ENCODE measurements at regions not wholly inside any gene's neighbourhood (a gene's known extent, or its start where the extent isn't known, plus 50 kb on each side); places are given as distances from the start of the nearest gene placed in this dataset.

DNA sequence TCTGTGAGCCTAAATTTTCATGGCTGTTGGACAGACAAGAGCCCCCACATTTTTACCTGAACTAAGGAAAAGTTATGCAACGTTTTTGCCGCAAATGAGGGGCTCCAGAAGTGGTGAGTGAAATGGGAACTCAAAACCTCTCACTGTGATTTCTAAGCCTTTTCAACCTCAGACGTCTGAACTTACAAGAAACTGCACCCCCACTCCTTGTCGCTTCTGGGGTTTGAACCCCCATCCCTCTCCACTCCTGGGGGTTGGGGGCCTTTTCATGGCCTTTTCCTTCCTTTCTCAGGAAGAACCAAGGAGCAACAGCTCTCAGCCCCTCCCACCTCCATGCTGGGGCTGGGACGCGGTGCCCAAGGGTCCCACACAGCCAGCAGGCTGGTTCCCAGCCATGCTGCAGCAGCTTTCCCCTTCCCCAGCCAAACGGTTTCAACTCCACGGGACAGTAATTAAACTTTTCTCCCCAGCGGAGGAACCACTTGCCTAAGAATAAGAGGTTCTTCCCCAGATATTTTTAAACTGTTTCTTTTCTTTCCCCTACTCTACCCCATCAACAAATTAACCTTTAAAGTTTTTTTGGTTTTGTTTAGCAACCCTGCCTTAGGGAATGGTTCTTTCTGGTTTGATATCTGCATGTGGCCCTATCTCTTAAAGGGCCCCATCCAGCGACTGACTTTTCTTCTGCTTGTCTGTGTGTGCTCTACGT, 387.6 kb upstream of the CBLB start:
- H3K9ac ChIP-seq (ENCODE audit: low read depth, low read length): no peak overlapping the region
- H3K36me3 ChIP-seq (ENCODE audit: control insufficient read depth, insufficient read depth, low read length): no peaks in the 10 kb centered on the region
- H3K4me3 ChIP-seq (ENCODE audit: low read depth, low read length): no peak overlapping the region
- H3K27me3 ChIP-seq (ENCODE audit: control insufficient read depth, insufficient read depth, low read length): no peaks in the 10 kb centered on the region
- peaks cover 2% of the 10 kb centered on the region for H3K4me1 ChIP-seq (ENCODE audit: control insufficient read depth, insufficient read depth, low read length)
- no peaks in the 10 kb centered on the region for H3K9me3 ChIP-seq (ENCODE audit: control insufficient read depth, insufficient read depth, low read length)

DNA sequence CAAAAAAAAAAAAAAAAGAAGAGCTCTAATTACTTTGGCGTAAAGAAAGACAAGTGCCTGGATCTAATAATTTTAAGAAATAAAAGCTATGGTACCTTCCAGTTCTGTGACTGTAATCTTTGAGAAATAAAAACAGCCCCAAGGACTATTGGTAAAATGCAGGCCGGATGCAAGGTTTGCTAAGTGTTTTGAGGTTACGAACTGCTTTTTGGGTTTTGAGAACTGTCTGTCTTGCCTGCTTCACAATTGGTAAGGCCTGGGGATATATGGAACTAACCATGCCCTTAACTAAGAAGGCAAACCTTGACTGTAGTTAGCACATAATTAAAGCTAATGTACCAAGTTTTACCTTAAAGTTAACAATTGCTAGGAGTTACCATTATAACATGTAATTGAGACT, 388.4 kb upstream of the CBLB start:
- Histone ChIP-seq H3K4me3 (ENCODE audit: low read depth, low read length) (no peak overlapping the region), H3K9me3 (ENCODE audit: control insufficient read depth, insufficient read depth, low read length) (no peaks in the 10 kb centered on the region), H3K4me1 (ENCODE audit: control insufficient read depth, insufficient read depth, low read length) (peaks cover 2% of the 10 kb centered on the region), H3K36me3 (ENCODE audit: control insufficient read depth, insufficient read depth, low read length) (no peaks in the 10 kb centered on the region), H3K27me3 (ENCODE audit: control insufficient read depth, insufficient read depth, low read length) (no peaks in the 10 kb centered on the region), H3K9ac (ENCODE audit: low read depth, low read length) (no peak overlapping the region)

DNA sequence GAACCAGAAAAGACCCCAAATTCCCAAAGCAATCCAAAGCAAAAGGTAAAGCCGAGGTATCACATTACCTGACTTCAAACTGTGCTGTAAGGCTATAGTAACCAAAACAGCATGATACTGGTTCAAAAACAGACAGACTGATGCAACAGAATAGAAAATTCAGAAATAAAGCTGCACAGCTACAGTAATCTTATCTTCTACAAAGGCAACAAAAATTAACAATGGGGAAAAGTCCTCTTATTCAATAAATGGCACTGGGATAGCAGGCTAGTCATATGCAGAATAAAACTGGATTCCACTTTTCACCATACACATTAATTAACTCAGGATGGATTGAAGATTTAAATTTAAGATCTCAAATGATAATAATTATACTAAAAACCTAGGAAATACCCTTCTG, 392.6 kb upstream of the CBLB start:
- Histone ChIP-seq H3K9me3 (ENCODE audit: control insufficient read depth, insufficient read depth, low read length) (no peaks in the 10 kb centered on the region), H3K4me1 (ENCODE audit: control insufficient read depth, insufficient read depth, low read length) (peaks cover 2% of the 10 kb centered on the region), H3K27me3 (ENCODE audit: control insufficient read depth, insufficient read depth, low read length) (no peaks in the 10 kb centered on the region), H3K4me3 (ENCODE audit: low read depth, low read length) (no peak overlapping the region), H3K36me3 (ENCODE audit: control insufficient read depth, insufficient read depth, low read length) (no peaks in the 10 kb centered on the region), H3K9ac (ENCODE audit: low read depth, low read length) (no peak overlapping the region)

DNA sequence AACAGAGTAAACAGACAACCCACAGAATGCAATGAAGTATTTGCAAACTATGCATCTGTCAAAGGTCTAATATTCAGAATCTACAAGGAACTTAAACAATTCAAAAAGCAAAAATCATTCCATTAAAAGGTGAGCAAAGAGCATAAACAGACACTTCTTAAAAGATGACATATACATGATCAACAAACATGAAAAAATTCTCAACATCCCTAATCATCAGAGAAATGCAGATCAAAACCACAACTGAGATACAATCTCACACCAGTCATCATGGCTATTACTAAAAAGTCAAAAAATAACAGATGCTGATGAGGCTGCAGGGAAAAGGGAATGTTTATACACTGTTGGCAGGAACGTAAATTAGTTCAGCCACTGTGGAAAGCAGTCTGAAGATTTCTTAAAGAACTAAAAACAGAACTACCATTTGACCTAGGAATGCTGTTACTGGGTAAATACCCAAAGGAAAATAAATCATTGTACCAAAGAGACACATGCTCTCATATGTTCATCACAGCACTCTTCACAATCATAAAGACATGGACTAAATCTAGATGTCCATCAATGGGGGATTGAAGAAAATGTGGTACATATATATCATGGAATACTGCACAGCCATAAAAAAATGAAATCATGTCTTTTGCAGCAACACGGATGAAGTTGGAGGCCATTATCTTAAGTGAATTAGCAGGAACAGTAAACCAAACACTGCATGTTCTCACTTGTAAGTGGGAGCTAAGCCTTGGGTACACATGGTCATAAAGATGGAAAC, 393.3 kb upstream of the CBLB start:
- Histone ChIP-seq H3K27me3 (ENCODE audit: control insufficient read depth, insufficient read depth, low read length) (no peaks in the 10 kb centered on the region), H3K4me3 (ENCODE audit: low read depth, low read length) (no peak overlapping the region), H3K36me3 (ENCODE audit: control insufficient read depth, insufficient read depth, low read length) (no peaks in the 10 kb centered on the region)

DNA sequence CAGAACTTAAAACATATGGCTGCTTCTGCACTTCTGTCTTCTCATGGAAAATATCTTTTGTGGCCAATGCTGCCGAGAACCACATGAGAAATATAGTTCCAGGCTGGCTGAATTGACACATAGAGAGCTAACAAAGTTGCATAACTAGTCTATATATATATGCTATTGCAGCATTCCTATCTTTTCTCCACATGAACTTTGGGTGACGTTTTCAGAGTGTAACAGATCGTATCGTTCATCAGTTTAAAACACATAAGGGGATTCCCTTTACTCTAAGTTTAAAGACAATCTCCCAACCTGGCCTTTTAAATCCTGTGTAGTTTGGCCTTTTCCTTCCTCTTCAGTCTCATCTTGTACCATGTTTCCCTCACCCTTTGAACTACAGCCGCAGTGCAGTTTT, 394.2 kb upstream of the CBLB start:
- Histone ChIP-seq H3K4me3 (ENCODE audit: low read depth, low read length) (no peak overlapping the region), H3K4me1 (ENCODE audit: control insufficient read depth, insufficient read depth, low read length) (no peaks in the 10 kb centered on the region), H3K9me3 (ENCODE audit: control insufficient read depth, insufficient read depth, low read length) (no peaks in the 10 kb centered on the region), H3K36me3 (ENCODE audit: control insufficient read depth, insufficient read depth, low read length) (no peaks in the 10 kb centered on the region), H3K9ac (ENCODE audit: low read depth, low read length) (no peak overlapping the region), H3K27me3 (ENCODE audit: control insufficient read depth, insufficient read depth, low read length) (no peaks in the 10 kb centered on the region)

More for the DNA sequence above, 393.3 kb upstream of the CBLB start:
- H3K9me3 ChIP-seq (ENCODE audit: control insufficient read depth, insufficient read depth, low read length): no peaks in the 10 kb centered on the region
- H3K9ac ChIP-seq (ENCODE audit: low read depth, low read length): no peak overlapping the region
- H3K4me1 ChIP-seq (ENCODE audit: control insufficient read depth, insufficient read depth, low read length): no peaks in the 10 kb centered on the region

DNA sequence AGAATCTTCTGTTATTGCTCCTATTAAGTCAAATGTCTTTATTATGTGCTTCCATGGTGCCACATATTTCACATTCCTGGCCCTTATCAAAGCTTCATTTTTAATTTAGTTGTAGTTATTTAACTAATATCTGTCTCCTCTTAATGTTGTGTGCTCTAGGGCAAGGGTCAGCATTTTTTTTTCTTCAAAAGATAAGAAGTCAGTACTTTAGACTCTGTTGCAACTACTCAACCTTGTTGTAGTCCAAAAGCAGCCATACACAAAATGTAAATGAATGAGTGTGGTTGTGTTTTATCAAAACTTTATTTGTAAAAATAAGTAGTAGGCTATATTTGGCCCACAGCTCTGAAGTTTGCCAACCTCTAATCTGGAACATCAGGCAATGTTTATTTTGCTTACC, 394.7 kb upstream of the CBLB start:
- Histone ChIP-seq H3K9me3 (ENCODE audit: control insufficient read depth, insufficient read depth, low read length) (no peaks in the 10 kb centered on the region), H3K27me3 (ENCODE audit: control insufficient read depth, insufficient read depth, low read length) (no peaks in the 10 kb centered on the region), H3K36me3 (ENCODE audit: control insufficient read depth, insufficient read depth, low read length) (no peaks in the 10 kb centered on the region), H3K9ac (ENCODE audit: low read depth, low read length) (no peak overlapping the region), H3K4me1 (ENCODE audit: control insufficient read depth, insufficient read depth, low read length) (no peaks in the 10 kb centered on the region), H3K4me3 (ENCODE audit: low read depth, low read length) (no peak overlapping the region)

DNA sequence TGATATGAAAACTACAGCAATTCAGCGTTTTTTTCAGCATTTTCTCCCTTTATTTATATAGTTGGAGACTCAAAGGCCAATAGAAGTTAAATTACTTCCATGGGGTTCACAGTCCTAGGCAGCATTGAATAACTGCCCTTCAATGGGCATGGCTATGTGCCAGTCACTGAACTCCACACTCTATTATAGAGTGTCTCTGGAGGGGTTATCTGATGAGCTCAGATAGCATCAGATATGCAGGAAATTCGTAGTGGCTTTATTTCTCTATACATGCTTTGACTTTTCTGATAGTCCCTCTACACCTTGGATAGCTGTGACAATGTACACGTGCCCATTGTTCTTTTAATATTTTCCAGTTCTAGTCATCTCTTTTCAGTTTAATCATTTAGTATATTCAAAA, 396.9 kb upstream of the CBLB start:
- no peaks in the 10 kb centered on the region for H3K9me3 ChIP-seq (ENCODE audit: control insufficient read depth, insufficient read depth, low read length)
- no peaks in the 10 kb centered on the region for H3K36me3 ChIP-seq (ENCODE audit: control insufficient read depth, insufficient read depth, low read length)
- H3K4me1 ChIP-seq (ENCODE audit: control insufficient read depth, insufficient read depth, low read length): no peaks in the 10 kb centered on the region
- no peak overlapping the region for H3K4me3 ChIP-seq (ENCODE audit: low read depth, low read length)
- H3K27me3 ChIP-seq (ENCODE audit: control insufficient read depth, insufficient read depth, low read length): no peaks in the 10 kb centered on the region
- H3K9ac ChIP-seq (ENCODE audit: low read depth, low read length): no peak overlapping the region

DNA sequence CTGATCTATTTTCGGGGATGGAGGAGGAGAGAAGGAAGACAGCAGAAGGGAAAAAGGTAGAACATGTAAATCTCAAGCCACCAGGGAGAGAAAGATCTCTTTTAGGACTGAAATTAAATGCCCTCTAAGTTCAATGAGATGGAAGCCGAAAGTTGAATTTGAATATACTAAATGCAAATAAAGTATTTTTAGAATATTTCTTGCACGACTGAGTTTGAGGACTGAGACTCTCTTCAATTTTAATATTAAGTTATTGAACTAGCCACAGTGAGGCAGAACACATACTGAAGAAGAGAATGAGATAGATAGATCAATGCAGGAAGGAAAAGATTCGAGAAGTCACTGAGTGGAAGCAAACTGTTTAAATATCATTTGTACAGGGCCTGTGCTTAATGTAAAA, 399.9 kb upstream of the CBLB start:
- Histone ChIP-seq H3K27me3 (ENCODE audit: control insufficient read depth, insufficient read depth, low read length) (no peaks in the 10 kb centered on the region), H3K36me3 (ENCODE audit: control insufficient read depth, insufficient read depth, low read length) (no peaks in the 10 kb centered on the region), H3K4me1 (ENCODE audit: control insufficient read depth, insufficient read depth, low read length) (no peaks in the 10 kb centered on the region), H3K9me3 (ENCODE audit: control insufficient read depth, insufficient read depth, low read length) (no peaks in the 10 kb centered on the region), H3K9ac (ENCODE audit: low read depth, low read length) (no peak overlapping the region), H3K4me3 (ENCODE audit: low read depth, low read length) (no peak overlapping the region)

DNA sequence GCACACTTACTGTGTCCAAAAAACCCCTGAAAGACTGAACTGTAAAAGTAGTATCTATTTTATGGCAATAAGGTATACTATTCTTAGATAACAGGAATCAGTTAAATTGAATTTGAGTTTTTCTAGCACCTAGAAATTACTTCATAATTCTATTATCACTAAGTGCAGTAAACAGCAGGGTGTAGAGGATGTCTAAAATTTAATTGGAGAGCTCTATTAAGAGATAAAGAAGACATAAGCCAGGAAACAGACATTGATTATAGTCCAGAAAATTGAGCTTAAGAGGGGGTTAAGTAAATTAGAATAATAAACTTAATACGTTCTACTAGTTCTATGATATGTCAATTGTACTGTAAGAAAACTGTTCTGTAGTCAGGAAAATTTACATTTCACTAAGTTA, 403.5 kb upstream of the CBLB start:
- H3K36me3 ChIP-seq (ENCODE audit: control insufficient read depth, insufficient read depth, low read length): no peaks in the 10 kb centered on the region
- no peaks in the 10 kb centered on the region for H3K4me1 ChIP-seq (ENCODE audit: control insufficient read depth, insufficient read depth, low read length)
- H3K4me3 ChIP-seq (ENCODE audit: low read depth, low read length): no peak overlapping the region
- H3K27me3 ChIP-seq (ENCODE audit: control insufficient read depth, insufficient read depth, low read length): no peaks in the 10 kb centered on the region
- H3K9ac ChIP-seq (ENCODE audit: low read depth, low read length): no peak overlapping the region
- no peaks in the 10 kb centered on the region for H3K9me3 ChIP-seq (ENCODE audit: control insufficient read depth, insufficient read depth, low read length)

DNA sequence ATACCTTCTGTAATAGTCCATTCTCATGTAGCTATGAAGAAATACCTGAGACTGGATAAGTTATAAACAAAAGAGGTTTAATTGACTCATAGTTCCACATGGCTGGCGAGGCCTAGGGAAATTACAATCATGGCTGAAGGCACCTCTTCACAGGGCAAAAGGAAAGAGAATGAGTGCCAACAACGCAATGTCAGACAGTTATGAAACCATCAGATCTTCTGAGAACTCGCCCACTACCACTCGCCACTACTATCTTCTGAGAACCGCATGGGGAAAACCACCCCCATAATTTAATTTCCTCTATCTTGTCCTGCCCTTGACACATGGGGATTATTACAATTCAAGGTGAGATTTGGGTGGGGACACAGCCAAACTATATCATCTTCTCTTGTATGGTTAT, 406.8 kb upstream of the CBLB start:
- no peaks in the 10 kb centered on the region for H3K4me1 ChIP-seq (ENCODE audit: control insufficient read depth, insufficient read depth, low read length)
- no peak overlapping the region for H3K9ac ChIP-seq (ENCODE audit: low read depth, low read length)
- H3K4me3 ChIP-seq (ENCODE audit: low read depth, low read length): no peak overlapping the region
- no peaks in the 10 kb centered on the region for H3K27me3 ChIP-seq (ENCODE audit: control insufficient read depth, insufficient read depth, low read length)
- no peaks in the 10 kb centered on the region for H3K36me3 ChIP-seq (ENCODE audit: control insufficient read depth, insufficient read depth, low read length)
- no peaks in the 10 kb centered on the region for H3K9me3 ChIP-seq (ENCODE audit: control insufficient read depth, insufficient read depth, low read length)

DNA sequence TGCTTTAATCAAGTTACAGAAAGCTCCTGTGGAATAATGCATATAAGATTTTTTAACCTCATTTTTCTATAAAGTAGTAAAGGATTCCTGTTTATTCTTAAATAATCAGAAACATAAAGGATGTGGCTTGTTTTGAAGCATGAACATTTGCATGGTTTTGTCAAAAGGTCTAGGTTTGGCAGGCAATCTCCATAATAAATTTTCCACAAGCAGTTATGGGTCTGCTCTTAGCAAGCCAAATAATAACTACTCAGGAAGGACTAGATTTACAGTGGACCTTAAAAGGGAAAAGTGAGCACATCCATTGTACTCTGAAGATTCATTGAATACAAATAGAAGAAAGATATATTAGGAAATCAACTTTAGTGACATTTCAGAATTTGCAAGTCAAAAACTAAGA, 407.3 kb upstream of the CBLB start:
- H3K36me3 ChIP-seq (ENCODE audit: control insufficient read depth, insufficient read depth, low read length): no peaks in the 10 kb centered on the region
- no peak overlapping the region for H3K9ac ChIP-seq (ENCODE audit: low read depth, low read length)
- no peaks in the 10 kb centered on the region for H3K4me1 ChIP-seq (ENCODE audit: control insufficient read depth, insufficient read depth, low read length)
- no peaks in the 10 kb centered on the region for H3K9me3 ChIP-seq (ENCODE audit: control insufficient read depth, insufficient read depth, low read length)
- no peaks in the 10 kb centered on the region for H3K27me3 ChIP-seq (ENCODE audit: control insufficient read depth, insufficient read depth, low read length)
- no peak overlapping the region for H3K4me3 ChIP-seq (ENCODE audit: low read depth, low read length)

Data from iPS-15b (cell line).